Heart right ventricle (tissue), 16 donors: ENCODE measurements at regions not wholly inside any gene's neighbourhood (a gene's known extent, or its start where the extent isn't known, plus 50 kb on each side); places are given as distances from the start of the nearest gene placed in this dataset.

Experiments
- ATAC-seq, 8 donors: fragments of 200-7000 bp; cut with Tn5 transposase; one replicate each; pipeline ENCODE4 v1.9.1; 2020; ENCODE audit warnings: mild to moderate bottlenecking in 8 of 8, moderate library complexity in 8 of 8, moderate number of reproducible peaks in 1 of 8
- DNase-seq, 2 donors: peaks; one replicate each; pipeline ENCODE4 v3.0.0-alpha.2; 2020
- H3K27ac ChIP-seq, 10 donors: fragments of 200-600 bp; sonication (generic) in 2 of 10; one replicate each; pipeline versions ENCODE4 v1.5.0 to v1.8.0; 2020 to 2022; ENCODE audit warnings: mild to moderate bottlenecking in 3 of 10
- H3K27me3 ChIP-seq, 7 donors: fragments of 200-600 bp; one replicate each; pipeline ENCODE4 v1.8.0; 2021 to 2022; ENCODE audit warnings: mild to moderate bottlenecking in 2 of 7
- H3K36me3 ChIP-seq, 9 donors: fragments of 200-600 bp; sonication (generic) in 1 of 9; one replicate each; pipeline versions ENCODE4 v1.5.0 to v1.8.0; 2020 to 2022; ENCODE audit warnings: mild to moderate bottlenecking in 2 of 9
- H3K4me1 ChIP-seq, 9 donors: fragments of 200-600 bp; sonication (generic) in 1 of 9; one replicate each; pipeline versions ENCODE4 v1.5.0 to v1.8.0; 2020 to 2022; ENCODE audit warnings: mild to moderate bottlenecking in 4 of 9
- H3K4me3 ChIP-seq, 10 donors: fragments of 200-600 bp; sonication (generic) in 2 of 10; one replicate each; pipeline versions ENCODE4 v1.5.0 to v1.8.0; 2020 to 2022; ENCODE audit warnings: mild to moderate bottlenecking in 7 of 10, moderate library complexity in 2 of 10
- H3K9me3 ChIP-seq, 11 donors: fragments of 200-600 bp in 10 of 11; sonication (generic) in 2 of 11; one replicate each; pipeline versions ENCODE4 v1.5.0 to v1.8.0; 2013 to 2022; ENCODE audit warnings: mild to moderate bottlenecking in 2 of 11, control low read depth in 1 of 11, moderate library complexity in 1 of 11
- CTCF ChIP-seq, 9 donors: fragments of 200-600 bp; sonication (generic) in 2 of 9; IDR thresholded peaks; one replicate each; pipeline versions ENCODE4 v1.5.0 to v1.8.0; 2021 to 2022; ENCODE audit warnings: antibody characterized with exemption in 9 of 9, mild to moderate bottlenecking in 5 of 9, moderate library complexity in 1 of 9
- whole genome bisulfite sequencing, 2 donors: extraction: QIAGEN DNeasy Blood & Tissue Kit; methylation state at CpG; one replicate each; pipeline ENCODE4 v1.1.7; 2013; ENCODE audit warnings: inconsistent platforms in 1 of 2; 5-methylcytosine and 5-hydroxymethylcytosine counted together
- intact Hi-C, 10 donors: fragments of 100-400 bp; cut with DNase I; formaldehyde crosslinking; loops; one replicate each; pipeline versions ENCODE4 v1.11.1 to v1.14.2; 2022
- donor health status: Arrhythmogenic right ventricular cardiomyopathy.
- donor health status: ischemic (EF 13 %, LVEDD 7.1; RV severe dilation, severe dysfunction).
- donor health status: healthy with polysubstance abuse.
- donor health status: DM: no; HTN: yes; CAD: no.
- donor health status: DM: no; HTN: no; CAD: no.
- donor health status: ischemic (EF 25% LVEDD 6.9; RV normal size, moderate dysfunction).
- donor health status: ischemic (EF 25% LVEDD 5.7; RV mildly dilated, moderate dysfunction).
- donor health status: healthy.
- donor health status: DM: yes; HTN: yes; CAD: no.
- donor health status: Ischemic cardiomyopathy.
- donor health status: ischemic (EF 35%, LVEDD 5.7; RV mildly dilated, moderate dysfunction).
- donor health status: nonischemic (EF 11% LVEDD 7.7; RV severe dilation, severe dysfunction).
- donor health status: DM: yes; HTN: yes; CAD: no.
- donor health status: PGD.
- donor health status: ischemic (EF 29% LVEDD 5.4; RV normal size, mild dysfunction).
- donor health status: nonischemic (EF 23%, LVEDD 6.1; RV moderate dilation, normal function).

DNA sequence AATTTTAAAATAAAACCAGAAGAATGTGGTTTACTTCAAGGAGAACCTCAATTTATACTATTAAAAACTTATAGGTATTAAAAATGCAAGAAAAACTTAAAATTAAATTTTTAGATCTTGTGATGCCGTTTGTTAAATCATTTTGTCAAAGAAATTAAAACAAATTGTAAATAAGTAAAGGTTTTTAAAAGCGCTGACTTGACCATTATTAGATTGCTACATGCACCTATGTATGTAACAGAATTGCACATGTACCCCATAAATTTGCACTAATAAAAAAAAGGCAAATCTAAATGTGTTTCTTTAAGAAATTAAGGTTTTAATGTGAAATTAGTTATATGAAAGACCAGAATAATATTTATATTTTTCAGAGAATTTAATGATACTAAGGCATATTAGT is 156.1 kb downstream of the LARP7 start:
- Histone ChIP-seq H3K27ac (no peak overlapping the region), H3K36me3 (no peaks in the 10 kb centered on the region), H3K4me3 (no peak overlapping the region), H3K4me1 (no peaks in the 10 kb centered on the region), H3K9me3 (no peaks in the 10 kb centered on the region), H3K27me3 (no peaks in the 10 kb centered on the region)
- no peak for DNase-seq
- intact Hi-C loops = no loop called here
- WGBS, 2 donors = 63 to 84% methylated on average over 2 of the region's 2 CpGs
- no peak for ATAC-seq
- TF ChIP-seq CTCF (IDR thresholded peaks at IDR 0.05) = no peak

- intact Hi-C loops = no loop called here
- DNase-seq (no peak), ATAC-seq (no peak)
- Histone ChIP-seq H3K36me3 (no peaks in the 10 kb centered on the region), H3K4me1 (peaks cover 0 to 7% (median 0%) of the 10 kb centered on the region in 9 donors), H3K27me3 (no peaks in the 10 kb centered on the region), H3K4me3 (no peak overlapping the region), H3K9me3 (no peaks in the 10 kb centered on the region), H3K27ac (no peak overlapping the region)
- TF ChIP-seq CTCF (IDR thresholded peaks at IDR 0.05) = no peak
- WGBS, 2 donors = 92 to 95% methylated on average over 5 of the region's 5 CpGs
These were observed 163.1 kb downstream of the LARP7 start for GRCh38 chr4:112800001-112800400.

- H3K36me3 ChIP-seq = no peaks in the 10 kb centered on the region
- ATAC-seq (no peak), DNase-seq (no peak)
- H3K27ac ChIP-seq = no peak overlapping the region
- H3K4me3 ChIP-seq = no peak overlapping the region
- H3K27me3 ChIP-seq = no peaks in the 10 kb centered on the region
- H3K4me1 ChIP-seq = peaks cover 0 to 7% (median 0%) of the 10 kb centered on the region in 9 donors
- no peaks in the 10 kb centered on the region for H3K9me3 ChIP-seq
- TF ChIP-seq CTCF (IDR thresholded peaks at IDR 0.05) = no peak
- intact Hi-C loops = no loop called here
These were observed 164.4 kb downstream of the LARP7 start for GRCh38 chr4:112801341-112801740.

DNA sequence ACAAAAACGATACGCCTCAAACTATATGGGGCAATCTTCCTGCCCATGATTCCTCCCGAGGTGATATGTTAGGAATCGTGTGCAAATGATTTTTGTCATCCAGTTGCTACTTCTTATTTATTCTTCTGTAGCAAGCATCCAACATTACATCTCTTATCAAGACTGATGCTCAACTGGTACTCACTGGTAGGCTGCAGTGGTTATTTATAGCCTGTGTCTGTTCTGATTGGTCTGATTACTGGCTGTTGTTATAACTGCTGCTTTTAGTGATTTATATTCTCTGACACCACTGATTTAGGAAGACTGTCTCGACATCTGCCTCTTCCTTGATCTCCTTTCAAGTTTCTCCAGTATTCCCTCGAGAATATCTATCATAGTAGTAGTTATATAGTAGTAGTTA is 165.8 kb downstream of the LARP7 start:
- Histone ChIP-seq H3K27me3 (no peaks in the 10 kb centered on the region), H3K36me3 (no peaks in the 10 kb centered on the region), H3K4me3 (no peak overlapping the region), H3K9me3 (no peaks in the 10 kb centered on the region), H3K4me1 (peaks cover 0 to 8% (median 4%) of the 10 kb centered on the region in 9 donors), H3K27ac (no peak overlapping the region)
- ATAC-seq (peak in 2 of 8 donors; percentile 58 to 64), DNase-seq (no peak)
- TF ChIP-seq CTCF (IDR thresholded peaks at IDR 0.05) = no peak
- whole genome bisulfite sequencing, 2 donors = 60 to 61% methylated on average over 6 of the region's 6 CpGs
- intact Hi-C loops = no loop called here

- WGBS, 2 donors = 69 to 72% methylated on average over 2 of the region's 2 CpGs
- no peak overlapping the region for H3K27ac ChIP-seq
- DNase-seq (no peak), ATAC-seq (no peak)
- no peak for TF ChIP-seq CTCF (IDR thresholded peaks at IDR 0.05)
- H3K27me3 ChIP-seq = no peaks in the 10 kb centered on the region
- H3K4me3 ChIP-seq = no peak overlapping the region
- peaks cover 0 to 16% (median 7%) of the 10 kb centered on the region in 9 donors for H3K4me1 ChIP-seq
- intact Hi-C loops = no loop called here
- no peaks in the 10 kb centered on the region for H3K9me3 ChIP-seq
- peaks cover 0 to 2% (median 0%) of the 10 kb centered on the region in 9 donors for H3K36me3 ChIP-seq
These were observed 170.1 kb downstream of the LARP7 start for GRCh38 chr4:112807083-112807482.
